HG03439 (cell line): ENCODE measurements at regions not wholly inside any gene's neighbourhood (a gene's known extent, or its start where the extent isn't known, plus 50 kb on each side); places are given as distances from the start of the nearest gene placed in this dataset.
"Not testable (repeated sequence)": the region's sequence is repeated elsewhere in the genome, so short reads cannot be mapped to it uniquely, and the experiment has no call there.

ENCODE experiments used
- ATAC-seq: cut with Tn5 transposase; IDR thresholded peaks from one replicate; pipeline ENCODE4 v1.9.1; 2021; ENCODE audit warnings: mild to moderate bottlenecking, moderate library complexity; ENCODE audit not compliant: unreplicated experiment

DNA sequence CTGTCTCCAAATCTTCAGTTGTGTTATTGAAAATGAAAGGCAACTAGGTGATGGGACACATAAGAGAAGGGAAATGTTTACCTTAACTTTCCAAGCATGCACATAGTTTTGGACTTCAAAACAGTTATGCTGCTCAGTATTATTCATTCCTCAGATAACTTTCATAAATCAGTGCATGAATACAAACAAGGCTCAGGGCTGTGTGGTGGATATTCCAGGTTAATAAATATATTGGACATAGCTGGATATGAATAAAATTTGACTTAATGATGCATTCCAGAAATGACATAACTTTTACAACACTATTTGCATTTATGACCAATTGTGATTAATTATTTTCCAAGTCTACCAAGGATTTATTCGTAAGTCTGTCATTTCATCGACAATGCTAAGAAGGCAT, 301.2 kb upstream of the ZNF804A start:
- no peak for ATAC-seq

DNA sequence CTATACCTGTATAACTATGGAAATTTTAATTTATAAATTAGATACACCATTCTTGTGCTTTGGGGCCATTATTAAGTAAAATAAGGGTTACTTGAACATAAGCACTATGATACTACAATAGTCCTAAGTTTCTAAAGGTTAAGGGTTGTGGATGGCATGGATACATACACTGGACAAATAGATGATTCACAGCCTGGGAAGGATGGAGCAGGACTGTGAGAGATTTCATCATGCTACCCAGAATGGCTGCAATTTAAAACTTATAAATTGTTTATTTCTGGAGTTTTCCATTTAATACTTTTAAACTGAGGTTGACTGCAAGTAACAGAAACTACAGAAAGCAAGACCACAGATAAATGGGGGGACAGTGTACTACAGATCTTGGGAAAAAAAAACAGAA, 295.8 kb upstream of the ZNF804A start:
- ATAC-seq = no peak

GRCh38 chr2:184304006-184304405, 294.3 kb upstream of the ZNF804A start:
- ATAC-seq = no peak

- no peak for ATAC-seq
These were observed 293.2 kb upstream of the ZNF804A start for GRCh38 chr2:184305105-184305504.

DNA sequence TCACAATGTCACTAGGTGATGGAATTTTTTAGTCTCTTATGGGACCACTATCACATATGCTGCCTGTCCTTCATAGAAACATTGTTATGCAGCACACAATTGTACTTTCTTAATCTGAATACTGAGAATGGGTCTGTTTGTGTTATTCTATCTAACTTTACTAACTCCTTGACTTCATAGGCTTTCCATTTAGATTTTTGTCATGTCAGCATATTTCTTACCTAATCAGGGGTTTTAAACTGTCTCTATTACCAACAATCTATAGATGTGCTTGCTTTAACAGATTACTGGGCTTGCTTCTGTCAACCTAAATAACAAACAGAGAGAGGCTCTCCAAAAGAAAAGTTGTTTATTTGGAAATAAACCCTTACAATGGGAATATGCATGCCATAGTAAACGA, 289.6 kb upstream of the ZNF804A start:
- ATAC-seq = no peak

DNA sequence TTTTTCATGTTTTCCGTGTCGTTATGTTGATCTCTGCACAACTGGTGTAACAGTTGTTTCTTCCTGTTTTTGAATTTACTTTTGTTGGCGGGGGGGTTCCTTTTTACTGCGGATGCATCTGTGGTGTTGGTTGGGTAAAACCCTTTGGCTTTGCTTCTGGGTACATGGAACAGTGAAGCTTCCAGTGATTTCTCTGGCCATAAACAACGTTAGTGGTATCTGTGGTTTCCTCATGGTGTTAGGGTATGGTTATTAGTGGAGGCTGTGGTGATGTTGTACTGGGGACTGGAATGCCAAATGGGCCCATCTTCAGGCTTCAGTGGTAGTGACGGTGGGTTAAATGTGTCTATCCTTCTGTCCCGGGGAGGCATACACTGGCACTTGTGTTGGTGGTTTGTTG, 285.4 kb upstream of the ZNF804A start:
- ATAC-seq = no peak

- ATAC-seq = no peak
These were observed 283.5 kb upstream of the ZNF804A start for GRCh38 chr2:184314829-184315228.

- ATAC-seq = no peak
These were observed 281.4 kb upstream of the ZNF804A start for GRCh38 chr2:184316921-184317320.

DNA sequence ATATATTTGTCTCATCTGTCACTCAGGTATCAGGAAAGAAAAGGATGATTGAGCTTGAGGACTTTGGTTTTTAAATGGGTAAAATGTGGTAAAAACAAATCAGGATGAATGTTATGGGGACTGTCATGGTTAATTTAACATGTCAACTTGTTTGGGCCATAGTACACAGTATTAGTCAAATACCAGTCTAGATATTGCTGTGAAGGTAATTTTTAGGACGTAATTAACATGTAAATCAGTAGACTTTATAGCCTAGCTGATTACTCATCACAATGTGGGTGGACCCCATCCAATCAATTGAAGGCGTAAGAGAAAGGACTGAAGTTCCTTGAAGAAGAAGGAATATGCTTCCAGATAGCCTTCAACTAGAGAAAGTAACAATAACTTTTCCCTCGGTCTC, 275.7 kb upstream of the ZNF804A start:
- no peak for ATAC-seq

DNA sequence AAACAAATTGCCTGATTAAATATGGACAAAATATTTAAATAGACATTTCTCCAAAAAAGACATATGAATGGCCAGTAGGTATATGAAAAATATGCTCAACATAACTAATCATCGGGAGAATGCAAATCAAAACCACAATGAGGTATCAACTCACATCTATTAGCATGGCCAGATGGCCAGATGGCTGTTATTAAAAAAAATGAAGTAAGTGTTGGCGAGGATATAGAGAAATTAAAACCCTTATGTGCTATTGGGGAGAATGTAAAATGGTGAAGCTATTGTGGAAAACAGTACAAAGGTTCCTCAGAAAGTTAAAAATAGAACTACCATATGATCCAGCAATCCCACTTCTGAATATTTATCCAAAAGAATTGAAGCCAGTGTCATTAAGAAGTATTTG, 272.3 kb upstream of the ZNF804A start:
- ATAC-seq = no peak

DNA sequence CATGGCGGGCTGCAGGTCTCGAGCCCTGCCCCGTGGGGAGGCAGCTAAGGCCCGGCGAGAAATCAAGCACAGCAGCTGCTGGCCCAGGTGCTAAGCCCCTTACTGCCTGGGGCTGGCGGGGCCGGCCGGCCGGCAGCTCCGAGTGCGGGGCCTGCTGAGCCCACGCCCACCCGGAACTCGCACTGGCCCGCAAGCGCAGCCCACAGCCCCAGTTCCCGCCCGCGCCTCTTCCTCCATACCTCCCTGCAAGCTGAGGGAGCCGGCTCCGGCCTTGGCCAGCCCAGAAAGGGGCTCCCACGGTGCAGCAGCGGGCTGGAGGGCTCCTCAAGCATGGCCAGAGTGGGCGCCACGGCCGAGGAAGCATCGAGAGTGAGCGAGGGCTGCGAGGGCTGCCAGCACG, 270.5 kb upstream of the ZNF804A start:
- not testable (repeated sequence) for ATAC-seq

- not testable (repeated sequence) for ATAC-seq
These were observed 267.8 kb upstream of the ZNF804A start for GRCh38 chr2:184330561-184330960.

DNA sequence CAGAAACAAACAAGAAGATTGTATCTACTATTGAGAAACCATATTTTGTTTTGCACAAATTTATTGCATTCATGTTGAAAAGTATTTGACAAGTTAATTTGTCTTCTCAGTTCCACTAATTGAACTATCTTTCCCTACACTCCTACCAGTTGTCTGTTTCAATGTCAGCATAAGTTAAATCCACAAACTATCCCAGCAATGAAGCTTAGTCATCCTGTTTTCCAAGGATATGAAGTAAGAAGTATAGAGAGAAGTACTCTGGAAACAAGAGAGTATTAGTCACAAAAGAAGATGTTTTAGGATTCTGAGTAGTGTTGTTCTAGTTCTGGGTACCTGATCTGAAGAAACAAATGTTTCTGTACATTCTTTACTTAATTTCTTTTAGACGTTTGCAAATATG, 261.6 kb upstream of the ZNF804A start:
- no peak for ATAC-seq

GRCh38 chr2:184338771-184339170, 259.6 kb upstream of the ZNF804A start:
- ATAC-seq = no peak

- no peak for ATAC-seq
These were observed 258.4 kb upstream of the ZNF804A start for GRCh38 chr2:184339966-184340365.

DNA sequence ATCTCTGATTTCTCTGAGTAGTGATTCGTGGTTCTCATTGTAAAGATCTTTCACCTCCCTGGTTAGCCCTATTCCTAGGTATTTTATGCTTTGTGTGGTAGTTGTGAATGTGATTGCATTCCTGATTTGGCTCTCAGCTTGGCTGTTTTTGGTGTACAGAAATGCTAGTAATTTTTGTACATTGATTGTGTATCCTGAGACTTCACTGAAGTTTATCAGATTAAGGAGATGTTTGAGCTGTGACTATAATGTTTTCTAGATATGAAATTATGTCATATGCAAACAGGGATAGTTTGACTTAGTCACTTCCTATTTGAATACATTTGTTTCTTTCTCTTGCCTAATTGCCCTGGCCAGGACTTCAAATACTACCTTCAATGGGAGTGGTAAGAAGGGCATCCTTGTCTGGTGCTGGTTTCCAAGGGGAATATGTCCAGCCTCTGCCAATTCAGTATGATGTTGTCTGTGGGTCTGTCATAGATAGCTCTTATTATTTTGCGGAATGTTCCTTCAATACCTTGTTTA, 251.9 kb upstream of the ZNF804A start:
- no peak for ATAC-seq

GRCh38 chr2:184351126-184351525, 247.2 kb upstream of the ZNF804A start:
- no peak for ATAC-seq

GRCh38 chr2:184357033-184357432, 241.3 kb upstream of the ZNF804A start:
- no peak for ATAC-seq

DNA sequence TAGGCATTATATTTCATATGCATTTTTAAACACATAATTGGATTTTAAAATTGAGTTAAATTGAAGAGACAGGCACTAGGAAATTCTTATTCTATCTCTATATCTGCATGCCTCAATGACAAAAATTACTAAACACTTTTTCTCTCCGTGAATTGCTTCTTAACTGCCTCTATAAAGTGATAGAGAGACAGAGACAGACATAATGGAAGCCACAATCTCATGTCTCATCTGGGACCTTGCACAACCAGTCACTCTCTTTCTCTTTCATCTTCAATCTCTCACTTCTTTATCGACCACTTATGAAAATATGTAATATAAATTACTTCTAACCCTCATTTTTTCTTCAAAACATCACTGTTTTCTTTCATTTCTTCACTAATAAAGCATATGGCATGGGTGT, 238.9 kb upstream of the ZNF804A start:
- no peak for ATAC-seq

- no peak for ATAC-seq
These were observed 235.1 kb upstream of the ZNF804A start for GRCh38 chr2:184363213-184363612.

- no peak for ATAC-seq
These were observed 231.1 kb upstream of the ZNF804A start for GRCh38 chr2:184367211-184367610.

- ATAC-seq = no peak
These were observed 229.0 kb upstream of the ZNF804A start for GRCh38 chr2:184369307-184369706.

DNA sequence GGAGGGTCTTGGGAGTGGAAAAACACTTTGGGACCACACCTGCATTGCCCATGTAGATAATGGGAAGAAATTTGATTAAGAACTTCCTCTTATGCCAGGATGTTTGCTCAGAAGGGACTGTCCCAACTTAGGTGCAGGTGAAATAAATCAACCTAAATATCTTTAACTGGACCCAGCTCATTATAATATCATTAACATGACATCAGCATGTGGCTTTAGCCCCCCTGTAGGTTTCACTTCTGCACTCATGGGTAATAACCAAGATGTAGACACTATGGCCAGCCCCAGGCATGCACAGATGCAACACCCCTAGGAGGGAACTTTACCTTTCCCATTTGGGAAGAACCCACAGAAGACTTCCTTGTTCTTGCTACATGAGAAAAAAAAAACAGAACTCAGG, 227.4 kb upstream of the ZNF804A start:
- ATAC-seq = no peak

GRCh38 chr2:184371641-184372040, 226.7 kb upstream of the ZNF804A start:
- no peak for ATAC-seq
